M059J (cell line): ENCODE measurements at regions not wholly inside any gene's neighbourhood (a gene's known extent, or its start where the extent isn't known, plus 50 kb on each side); places are given as distances from the start of the nearest gene placed in this dataset.

Source experiments
- DNase-seq: peaks from one replicate; pipeline ENCODE4 v3.0.0-alpha.2; 2012; ENCODE audit warnings: low read depth

- DNase-seq: no peak
These were observed 273.5 kb upstream of the RPL38 start for GRCh38 chr17:73929860-73930430.

GRCh38 chr17:73932216-73932749 lies 271.2 kb upstream of the RPL38 start:
- no peak for DNase-seq

- no peak for DNase-seq
These were observed 270.2 kb upstream of the RPL38 start for GRCh38 chr17:73933164-73933766.

GRCh38 chr17:73933871-73934270 lies 269.6 kb upstream of the RPL38 start:
- DNase-seq: no peak

GRCh38 chr17:73934696-73935095 lies 268.8 kb upstream of the RPL38 start:
- no peak for DNase-seq

GRCh38 chr17:73936908-73937627 lies 266.4 kb upstream of the RPL38 start:
- DNase-seq: no peak

- DNase-seq: no peak
These were observed 264.8 kb upstream of the RPL38 start for GRCh38 chr17:73938706-73939105.

GRCh38 chr17:73939806-73940205 lies 263.7 kb upstream of the RPL38 start:
- no peak for DNase-seq

GRCh38 chr17:73940511-73940910 lies 263.0 kb upstream of the RPL38 start:
- DNase-seq: no peak

- DNase-seq: no peak
These were observed 261.5 kb upstream of the RPL38 start for GRCh38 chr17:73941919-73942530.

- no peak for DNase-seq
These were observed 260.6 kb upstream of the RPL38 start for GRCh38 chr17:73942703-73943415.

- DNase-seq: no peak
These were observed 259.9 kb upstream of the RPL38 start for GRCh38 chr17:73943416-73944110.

- DNase-seq: no peak
These were observed 259.1 kb upstream of the RPL38 start for GRCh38 chr17:73944366-73944765.

GRCh38 chr17:73947281-73947965 lies 256.1 kb upstream of the RPL38 start:
- DNase-seq: no peak

GRCh38 chr17:73947966-73948355 lies 255.5 kb upstream of the RPL38 start:
- no peak for DNase-seq

GRCh38 chr17:73949903-73950592 lies 253.4 kb upstream of the RPL38 start:
- DNase-seq: no peak

- DNase-seq: no peak
These were observed 252.9 kb upstream of the RPL38 start for GRCh38 chr17:73950593-73950914.

- DNase-seq: no peak
These were observed 251.4 kb upstream of the RPL38 start for GRCh38 chr17:73952082-73952479.

GRCh38 chr17:73952480-73953205 lies 250.8 kb upstream of the RPL38 start:
- no peak for DNase-seq
